ENCODE measurements at regions not wholly inside any gene's neighbourhood (a gene's known extent, or its start where the extent isn't known, plus 50 kb on each side); places are given as distances from the start of the nearest gene placed in this dataset.
A peak's percentile ranks its signal among the peaks of the same experiment; 100 is the strongest.

DNA sequence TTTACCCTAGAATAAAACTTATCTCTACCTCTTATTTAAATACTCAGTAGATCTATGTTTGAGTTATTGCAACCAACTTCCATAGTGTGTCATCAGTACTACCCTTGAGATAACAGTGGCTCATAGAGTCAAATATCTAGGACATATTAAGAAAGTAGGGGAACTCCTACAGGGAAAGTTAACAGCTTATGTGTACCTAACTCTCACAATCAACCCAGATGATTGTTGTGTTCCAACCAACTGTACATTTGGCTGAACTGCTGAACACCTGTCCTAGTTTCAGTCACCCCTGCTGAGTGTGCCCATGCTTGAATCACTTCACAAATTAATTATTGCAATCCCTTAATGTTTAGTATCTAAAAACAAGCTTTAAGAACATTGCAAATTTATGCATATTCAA, 244.2 kb upstream of the GRID2 start:
- TF ChIP-seq, protein P1, sequence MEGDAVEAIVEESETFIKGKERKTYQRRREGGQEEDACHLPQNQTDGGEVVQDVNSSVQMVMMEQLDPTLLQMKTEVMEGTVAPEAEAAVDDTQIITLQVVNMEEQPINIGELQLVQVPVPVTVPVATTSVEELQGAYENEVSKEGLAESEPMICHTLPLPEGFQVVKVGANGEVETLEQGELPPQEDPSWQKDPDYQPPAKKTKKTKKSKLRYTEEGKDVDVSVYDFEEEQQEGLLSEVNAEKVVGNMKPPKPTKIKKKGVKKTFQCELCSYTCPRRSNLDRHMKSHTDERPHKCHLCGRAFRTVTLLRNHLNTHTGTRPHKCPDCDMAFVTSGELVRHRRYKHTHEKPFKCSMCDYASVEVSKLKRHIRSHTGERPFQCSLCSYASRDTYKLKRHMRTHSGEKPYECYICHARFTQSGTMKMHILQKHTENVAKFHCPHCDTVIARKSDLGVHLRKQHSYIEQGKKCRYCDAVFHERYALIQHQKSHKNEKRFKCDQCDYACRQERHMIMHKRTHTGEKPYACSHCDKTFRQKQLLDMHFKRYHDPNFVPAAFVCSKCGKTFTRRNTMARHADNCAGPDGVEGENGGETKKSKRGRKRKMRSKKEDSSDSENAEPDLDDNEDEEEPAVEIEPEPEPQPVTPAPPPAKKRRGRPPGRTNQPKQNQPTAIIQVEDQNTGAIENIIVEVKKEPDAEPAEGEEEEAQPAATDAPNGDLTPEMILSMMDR (IDR thresholded peaks at IDR 0.05; ENCODE audit: insufficient read depth, low read depth, low read length, missing control alignments) = no peak
- no peak overlapping the region for H3K4me3 ChIP-seq (ENCODE audit: low read length)
- no peak for DNase-seq (ENCODE audit: low read depth)

GRCh38 chr4:92060333-92060732, 243.4 kb upstream of the GRID2 start:
- DNase-seq (ENCODE audit: low read depth) = no peak
- TF ChIP-seq, protein P1 (IDR thresholded peaks at IDR 0.05; ENCODE audit: insufficient read depth, low read depth, low read length, missing control alignments) = no peak
- H3K4me3 ChIP-seq (ENCODE audit: low read length) = no peak overlapping the region

GRCh38 chr4:92064574-92064973, 239.2 kb upstream of the GRID2 start:
- no peak for DNase-seq (ENCODE audit: low read depth)
- TF ChIP-seq, protein P1 (IDR thresholded peaks at IDR 0.05; ENCODE audit: insufficient read depth, low read depth, low read length, missing control alignments) = no peak
- H3K4me3 ChIP-seq (ENCODE audit: low read length) = no peak overlapping the region

DNA sequence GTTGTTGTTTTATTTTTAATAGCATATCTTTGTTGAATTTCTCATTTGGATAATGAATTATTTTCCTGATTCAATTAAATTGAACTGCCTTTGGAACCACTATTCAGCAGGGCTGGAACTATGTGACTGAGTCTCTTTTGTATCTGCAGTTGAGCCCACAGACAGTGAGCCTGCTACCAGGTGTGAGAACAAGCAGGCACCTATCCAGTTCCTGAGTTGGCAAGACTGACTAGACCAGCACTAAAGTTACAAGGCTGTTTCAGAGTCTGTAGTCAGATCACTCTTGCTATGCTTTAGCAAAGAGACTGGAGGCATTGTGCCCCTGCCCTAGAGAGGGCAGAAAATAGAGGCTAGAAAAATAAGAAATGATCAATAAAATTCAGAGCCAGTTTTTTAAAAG, 237.3 kb upstream of the GRID2 start:
- TF ChIP-seq, protein P1 (IDR thresholded peaks at IDR 0.05; ENCODE audit: insufficient read depth, low read depth, low read length, missing control alignments) = no peak

DNA sequence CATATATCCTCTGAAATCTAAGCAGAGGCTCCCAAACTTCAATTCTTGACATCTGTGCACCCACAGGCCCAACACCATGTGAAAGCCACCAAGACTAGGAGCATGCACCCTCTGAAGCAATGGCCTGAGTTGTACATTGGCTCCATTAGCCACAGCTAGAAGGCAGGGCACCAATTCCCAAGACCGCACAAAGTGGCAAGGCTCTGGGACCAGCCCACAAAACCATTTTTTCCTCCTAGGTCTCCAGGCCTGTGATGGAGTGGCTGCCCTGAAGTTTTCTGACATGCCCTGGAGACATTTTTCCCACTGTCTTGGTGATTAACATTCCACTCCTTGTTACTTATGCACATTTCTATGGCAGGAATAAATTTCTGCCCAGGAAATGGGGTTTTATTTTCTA, 232.2 kb upstream of the GRID2 start:
- no peak overlapping the region for H3K4me3 ChIP-seq (ENCODE audit: low read length)
- DNase-seq (ENCODE audit: low read depth) = no peak
- TF ChIP-seq, protein P1 (IDR thresholded peaks at IDR 0.05; ENCODE audit: insufficient read depth, low read depth, low read length, missing control alignments) = no peak

More for the DNA sequence above, 237.3 kb upstream of the GRID2 start:
- DNase-seq (ENCODE audit: low read depth) = no peak
- H3K4me3 ChIP-seq (ENCODE audit: low read length) = no peak overlapping the region

DNA sequence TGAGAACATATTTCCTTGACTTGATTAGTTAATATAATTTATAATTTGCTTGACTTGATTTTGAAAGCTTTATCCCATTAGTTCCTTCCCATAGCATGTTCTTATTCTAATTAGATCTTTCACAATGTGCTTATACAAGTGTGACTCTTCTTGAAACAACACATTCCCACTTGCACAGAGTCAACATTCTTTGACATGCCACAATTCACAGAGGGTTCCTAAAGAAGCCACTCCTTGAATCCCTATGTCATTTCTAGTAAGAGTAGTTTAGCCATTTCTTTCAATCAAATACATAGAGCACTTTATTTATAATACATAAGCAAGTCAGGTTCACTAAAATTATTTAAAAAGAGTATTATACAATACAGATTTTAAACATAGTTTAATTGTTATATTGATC, 228.9 kb upstream of the GRID2 start:
- DNase-seq (ENCODE audit: low read depth) = peak; percentile 7
- TF ChIP-seq, protein P1 (IDR thresholded peaks at IDR 0.05; ENCODE audit: insufficient read depth, low read depth, low read length, missing control alignments) = no peak
- H3K4me3 ChIP-seq (ENCODE audit: low read length) = no peak overlapping the region

- no peak for DNase-seq (ENCODE audit: low read depth)
- H3K4me3 ChIP-seq (ENCODE audit: low read length) = no peak overlapping the region
- TF ChIP-seq, protein P1 (IDR thresholded peaks at IDR 0.05; ENCODE audit: insufficient read depth, low read depth, low read length, missing control alignments) = no peak
Measured at GRCh38 chr4:92090887-92091286, 212.9 kb upstream of the GRID2 start.

Data from epithelial cell of esophagus (primary cell).